Astrocyte (in vitro differentiated cells and primary cell): ENCODE measurements at regions not wholly inside any gene's neighbourhood (a gene's known extent, or its start where the extent isn't known, plus 50 kb on each side); places are given as distances from the start of the nearest gene placed in this dataset.

Source experiments
- CTCF ChIP-seq: IDR thresholded peaks from 2 replicates; pipeline ENCODE4 v1.5.1; 2011; ENCODE audit warnings: low read depth, mild to moderate bottlenecking, inconsistent platforms, low read length, moderate library complexity; ENCODE audit not compliant: insufficient read depth
- EZH2 ChIP-seq: IDR thresholded peaks from 2 replicates; pipeline ENCODE4 v1.6.1; 2012; ENCODE audit warnings: mild to moderate bottlenecking, low read length, inconsistent platforms; ENCODE audit not compliant: insufficient read depth

- TF ChIP-seq CTCF, result no peak
- no peak for TF ChIP-seq EZH2
Measured at GRCh38 chr1:195520757-195521156, 1087.5 kb downstream of the KCNT2 start.
